Liver (tissue), 3 donors: ENCODE measurements at regions not wholly inside any gene's neighbourhood (a gene's known extent, or its start where the extent isn't known, plus 50 kb on each side); places are given as distances from the start of the nearest gene placed in this dataset.

Source experiments
- RXRA ChIP-seq, 2 donors: IDR thresholded peaks; 2 replicates each; pipeline ENCODE4 v1.6.1; 2017 to 2018; ENCODE audit warnings: antibody characterized with exemption in 2 of 2, mild to moderate bottlenecking in 1 of 2
- SP1 ChIP-seq: IDR thresholded peaks from 2 replicates; pipeline ENCODE4 v1.6.1; 2018; ENCODE audit warnings: antibody characterized with exemption, mild to moderate bottlenecking
- TF ChIP-seq, protein P1 (sequence below): fragments of 150-350 bp; IDR thresholded peaks from 2 replicates; pipeline ENCODE4 v1.5.1; 2017; ENCODE audit warnings: improper control_type of control experiment, low read depth, low read length; ENCODE audit not compliant: missing input control
- TF ChIP-seq, protein P2 (sequence below): IDR thresholded peaks from 2 replicates; pipeline ENCODE4 v1.6.1; 2016; ENCODE audit warnings: antibody characterized with exemption
- donor health status: healthy.
- donor health status: healthy.

DNA sequence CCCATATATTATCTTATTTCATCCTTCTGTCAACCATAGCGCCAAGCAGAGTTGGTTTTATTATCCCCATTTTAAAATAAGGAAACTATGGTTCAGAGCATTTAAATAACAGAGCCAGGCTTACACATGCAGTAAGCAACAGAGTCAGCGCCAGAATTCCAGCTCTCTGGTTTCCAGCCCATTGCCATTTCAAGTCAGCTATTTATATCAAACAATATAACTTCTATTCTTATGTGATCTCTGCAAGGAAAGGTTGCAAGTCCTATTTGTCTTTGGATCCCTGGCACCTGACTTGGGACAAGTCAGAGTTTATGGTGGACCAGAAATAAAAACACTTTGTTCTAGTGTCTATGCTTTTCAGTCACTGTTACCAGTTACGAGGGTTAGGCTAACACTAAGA is 174.1 kb upstream of the EEA1 start:
- TF ChIP-seq, protein P1, sequence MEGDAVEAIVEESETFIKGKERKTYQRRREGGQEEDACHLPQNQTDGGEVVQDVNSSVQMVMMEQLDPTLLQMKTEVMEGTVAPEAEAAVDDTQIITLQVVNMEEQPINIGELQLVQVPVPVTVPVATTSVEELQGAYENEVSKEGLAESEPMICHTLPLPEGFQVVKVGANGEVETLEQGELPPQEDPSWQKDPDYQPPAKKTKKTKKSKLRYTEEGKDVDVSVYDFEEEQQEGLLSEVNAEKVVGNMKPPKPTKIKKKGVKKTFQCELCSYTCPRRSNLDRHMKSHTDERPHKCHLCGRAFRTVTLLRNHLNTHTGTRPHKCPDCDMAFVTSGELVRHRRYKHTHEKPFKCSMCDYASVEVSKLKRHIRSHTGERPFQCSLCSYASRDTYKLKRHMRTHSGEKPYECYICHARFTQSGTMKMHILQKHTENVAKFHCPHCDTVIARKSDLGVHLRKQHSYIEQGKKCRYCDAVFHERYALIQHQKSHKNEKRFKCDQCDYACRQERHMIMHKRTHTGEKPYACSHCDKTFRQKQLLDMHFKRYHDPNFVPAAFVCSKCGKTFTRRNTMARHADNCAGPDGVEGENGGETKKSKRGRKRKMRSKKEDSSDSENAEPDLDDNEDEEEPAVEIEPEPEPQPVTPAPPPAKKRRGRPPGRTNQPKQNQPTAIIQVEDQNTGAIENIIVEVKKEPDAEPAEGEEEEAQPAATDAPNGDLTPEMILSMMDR: no peak
- TF ChIP-seq RXRA (IDR thresholded peaks at IDR 0.05) (no peak), SP1 (no peak)
- TF ChIP-seq, protein P2, sequence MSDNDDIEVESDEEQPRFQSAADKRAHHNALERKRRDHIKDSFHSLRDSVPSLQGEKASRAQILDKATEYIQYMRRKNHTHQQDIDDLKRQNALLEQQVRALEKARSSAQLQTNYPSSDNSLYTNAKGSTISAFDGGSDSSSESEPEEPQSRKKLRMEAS: no peak
